ENCODE measurements at regions not wholly inside any gene's neighbourhood (a gene's known extent, or its start where the extent isn't known, plus 50 kb on each side); places are given as distances from the start of the nearest gene placed in this dataset.
"Not testable (repeated sequence)": the region's sequence is repeated elsewhere in the genome, so short reads cannot be mapped to it uniquely, and the experiment has no call there.

- DNase-seq (ENCODE audit: low read depth): not testable (repeated sequence)
Measured at GRCh38 chr9:65454034-65454433, 169.0 kb upstream of the FOXD4L5 start.

- DNase-seq (ENCODE audit: low read depth): not testable (repeated sequence)
Measured at GRCh38 chr9:65449886-65450610, 165.0 kb upstream of the FOXD4L5 start.

GRCh38 chr9:65449423-65449822 is 164.4 kb upstream of the FOXD4L5 start:
- no peak for DNase-seq (ENCODE audit: low read depth)

- not testable (repeated sequence) for DNase-seq (ENCODE audit: low read depth)
Measured at GRCh38 chr9:65447146-65447545, 162.1 kb upstream of the FOXD4L5 start.

GRCh38 chr9:65445991-65446390 is 161.0 kb upstream of the FOXD4L5 start:
- not testable (repeated sequence) for DNase-seq (ENCODE audit: low read depth)

GRCh38 chr9:65444943-65445342 is 159.9 kb upstream of the FOXD4L5 start:
- no peak for DNase-seq (ENCODE audit: low read depth)

- not testable (repeated sequence) for DNase-seq (ENCODE audit: low read depth)
Measured at GRCh38 chr9:65442116-65442515, 157.1 kb upstream of the FOXD4L5 start.

GRCh38 chr9:65441324-65441920 is 156.4 kb upstream of the FOXD4L5 start:
- not testable (repeated sequence) for DNase-seq (ENCODE audit: low read depth)

GRCh38 chr9:65437724-65438123 is 152.7 kb upstream of the FOXD4L5 start:
- DNase-seq (ENCODE audit: low read depth): no peak

GRCh38 chr9:65435464-65435863 is 150.5 kb upstream of the FOXD4L5 start:
- DNase-seq (ENCODE audit: low read depth): no peak

- no peak for DNase-seq (ENCODE audit: low read depth)
Measured at GRCh38 chr9:65432722-65433323, 147.8 kb upstream of the FOXD4L5 start.

GRCh38 chr9:65432051-65432450 is 147.0 kb upstream of the FOXD4L5 start:
- no peak for DNase-seq (ENCODE audit: low read depth)

- DNase-seq (ENCODE audit: low read depth): no peak
Measured at GRCh38 chr9:65430221-65430620, 145.2 kb upstream of the FOXD4L5 start.

- not testable (repeated sequence) for DNase-seq (ENCODE audit: low read depth)
Measured at GRCh38 chr9:65427361-65427760, 142.4 kb upstream of the FOXD4L5 start.

GRCh38 chr9:65426813-65427212 is 141.8 kb upstream of the FOXD4L5 start:
- DNase-seq (ENCODE audit: low read depth): not testable (repeated sequence)

GRCh38 chr9:65426231-65426630 is 141.2 kb upstream of the FOXD4L5 start:
- no peak for DNase-seq (ENCODE audit: low read depth)

GRCh38 chr9:65425183-65425582 is 140.2 kb upstream of the FOXD4L5 start:
- not testable (repeated sequence) for DNase-seq (ENCODE audit: low read depth)

GRCh38 chr9:65424437-65424984 is 139.5 kb upstream of the FOXD4L5 start:
- not testable (repeated sequence) for DNase-seq (ENCODE audit: low read depth)

- DNase-seq (ENCODE audit: low read depth): not testable (repeated sequence)
Measured at GRCh38 chr9:65423691-65424436, 138.9 kb upstream of the FOXD4L5 start.

- DNase-seq (ENCODE audit: low read depth): not testable (repeated sequence)
Measured at GRCh38 chr9:65422966-65423690, 138.1 kb upstream of the FOXD4L5 start.

GRCh38 chr9:65421486-65421885 is 136.5 kb upstream of the FOXD4L5 start:
- not testable (repeated sequence) for DNase-seq (ENCODE audit: low read depth)

Data from stimulated activated CD4-positive, alpha-beta T cell treated with anti-CD3 and anti-CD28 coated beads, Interleukin-2, amount 100 ng/mL, for 4 hours (primary cell).